GM18511 (cell line): ENCODE measurements at regions not wholly inside any gene's neighbourhood (a gene's known extent, or its start where the extent isn't known, plus 50 kb on each side); places are given as distances from the start of the nearest gene placed in this dataset.
"Not testable (repeated sequence)": the region's sequence is repeated elsewhere in the genome, so short reads cannot be mapped to it uniquely, and the experiment has no call there.

ENCODE experiments used
- ATAC-seq: cut with Tn5 transposase; IDR thresholded peaks from one replicate; pipeline ENCODE4 v1.9.1; 2021; ENCODE audit warnings: mild to moderate bottlenecking, moderate library complexity; ENCODE audit not compliant: unreplicated experiment

DNA sequence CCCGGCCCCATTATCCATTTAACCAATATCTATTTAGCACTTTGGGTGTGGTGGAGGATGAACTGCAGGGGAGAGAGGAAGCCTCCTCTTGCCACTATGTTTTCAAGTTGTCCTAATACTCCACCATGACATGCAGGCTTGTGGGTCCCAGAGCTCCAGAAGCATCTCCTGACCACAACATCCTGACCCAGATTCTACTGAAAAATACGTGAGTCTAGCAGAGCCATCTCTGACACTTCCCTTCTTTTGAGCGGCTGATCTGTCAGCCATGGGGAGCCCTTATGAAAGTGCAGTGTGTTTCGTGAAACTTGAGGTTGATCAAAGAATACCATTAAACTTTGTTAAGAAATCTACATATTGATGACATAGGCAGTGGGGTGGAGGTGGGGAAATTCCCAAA is 126.6 kb downstream of the UNC93B1 start:
- not testable (repeated sequence) for ATAC-seq

DNA sequence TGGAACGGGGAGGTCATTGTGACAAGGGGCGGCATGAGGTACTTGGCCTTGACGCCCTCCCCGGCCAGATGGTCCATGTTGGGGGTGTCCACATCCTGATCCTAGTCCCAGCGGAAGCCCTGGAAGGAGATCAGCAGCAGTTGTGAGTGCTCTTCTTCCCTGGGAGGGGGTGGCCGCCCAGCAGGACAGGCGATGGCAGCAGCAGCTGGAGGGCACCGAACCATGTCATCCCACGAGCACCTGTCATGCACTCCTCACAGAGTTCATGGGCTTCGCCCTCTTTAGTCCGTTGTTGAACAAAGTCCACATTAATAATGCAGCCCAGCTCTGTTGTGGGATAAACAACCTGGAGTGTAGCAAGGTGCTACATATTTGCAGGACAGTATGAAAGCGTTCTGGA is 130.7 kb downstream of the UNC93B1 start:
- not testable (repeated sequence) for ATAC-seq

DNA sequence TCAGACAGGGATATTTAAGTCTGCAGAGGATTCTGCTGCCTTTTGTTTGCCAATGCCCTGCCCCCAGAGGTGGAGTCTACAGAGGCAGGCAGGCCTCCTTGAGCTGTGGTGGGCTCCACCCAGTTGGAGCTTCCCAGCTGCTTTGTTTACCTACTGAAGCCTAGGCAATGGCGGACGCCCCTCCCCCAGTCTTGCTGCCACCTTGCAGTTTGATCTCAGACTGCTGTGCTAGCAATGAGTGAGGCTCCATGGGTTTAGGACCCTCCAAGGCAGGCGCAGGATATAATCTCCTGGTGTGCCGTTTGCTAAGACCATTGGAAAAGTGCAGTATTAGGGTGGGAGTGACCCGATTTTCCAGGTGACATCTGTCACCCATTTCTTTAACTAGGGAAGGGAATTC is 132.7 kb downstream of the UNC93B1 start:
- not testable (repeated sequence) for ATAC-seq

DNA sequence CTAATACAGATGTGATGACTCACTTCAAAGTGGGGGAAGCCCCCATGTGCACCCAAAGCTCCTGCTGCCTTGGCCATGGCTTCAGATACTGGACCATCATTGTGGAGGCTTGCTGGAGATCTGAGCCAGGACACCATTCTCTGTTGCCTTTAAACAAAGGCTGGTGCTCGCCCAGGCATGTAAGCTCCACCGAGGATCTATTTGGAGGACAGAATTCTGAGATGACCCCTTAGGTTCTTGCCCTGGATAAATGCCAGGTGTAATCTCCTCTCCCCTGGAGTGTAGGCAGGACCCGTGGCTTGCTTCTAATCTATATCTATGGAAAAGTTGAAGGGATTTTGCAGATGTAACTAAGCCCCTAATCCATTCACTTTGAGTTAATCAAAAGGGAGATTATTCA is 141.0 kb downstream of the UNC93B1 start:
- not testable (repeated sequence) for ATAC-seq

DNA sequence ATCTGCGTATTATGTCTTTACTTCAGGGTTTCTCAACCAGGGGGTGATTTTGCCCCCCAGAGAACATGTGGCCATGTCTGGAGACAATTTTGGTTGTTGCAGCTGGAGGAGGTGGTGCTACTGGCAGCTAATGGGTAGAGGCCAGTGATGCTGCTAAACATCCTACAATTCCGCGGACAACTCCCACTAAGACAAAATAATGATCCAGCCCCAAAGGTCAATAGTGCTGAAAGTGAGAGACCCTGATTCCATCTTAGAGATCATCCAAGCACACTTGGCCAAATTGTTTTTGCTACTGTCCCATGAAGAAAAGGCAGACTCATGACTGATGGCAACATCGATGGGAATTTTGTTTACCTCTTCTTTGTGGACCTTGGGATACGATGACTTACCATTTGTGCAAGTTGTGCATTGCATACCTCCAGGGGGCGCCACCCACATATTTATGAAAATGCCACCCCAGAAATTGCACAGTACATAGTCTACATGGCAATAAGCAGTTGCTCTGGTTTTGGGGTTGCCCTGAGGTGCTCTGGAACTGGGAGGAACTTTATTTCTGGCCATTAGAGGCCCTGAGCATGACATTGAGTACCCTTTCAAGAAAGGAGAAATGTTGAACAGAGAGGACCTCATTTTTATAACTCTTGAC is 144.3 kb downstream of the UNC93B1 start:
- not testable (repeated sequence) for ATAC-seq

DNA sequence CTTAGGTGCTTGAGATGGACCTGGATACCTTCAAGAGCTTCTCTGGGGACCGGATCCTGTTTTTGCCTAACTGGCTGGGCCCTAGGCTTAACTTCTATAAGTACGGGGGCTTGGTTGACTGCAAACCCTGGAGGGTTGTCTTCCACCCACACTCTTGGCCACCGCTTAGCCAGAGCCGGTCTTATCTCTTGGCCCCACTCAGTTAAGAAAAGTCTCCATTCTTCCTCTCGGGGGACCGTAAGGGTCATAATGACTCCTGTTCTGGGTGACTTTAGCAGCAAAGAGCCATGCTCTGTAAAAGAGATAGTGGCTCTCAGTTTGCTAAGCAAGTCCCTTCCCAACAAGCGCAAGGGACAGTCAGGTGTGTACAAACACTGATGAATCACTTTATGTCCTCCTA is 153.2 kb downstream of the UNC93B1 start:
- ATAC-seq = not testable (repeated sequence)

DNA sequence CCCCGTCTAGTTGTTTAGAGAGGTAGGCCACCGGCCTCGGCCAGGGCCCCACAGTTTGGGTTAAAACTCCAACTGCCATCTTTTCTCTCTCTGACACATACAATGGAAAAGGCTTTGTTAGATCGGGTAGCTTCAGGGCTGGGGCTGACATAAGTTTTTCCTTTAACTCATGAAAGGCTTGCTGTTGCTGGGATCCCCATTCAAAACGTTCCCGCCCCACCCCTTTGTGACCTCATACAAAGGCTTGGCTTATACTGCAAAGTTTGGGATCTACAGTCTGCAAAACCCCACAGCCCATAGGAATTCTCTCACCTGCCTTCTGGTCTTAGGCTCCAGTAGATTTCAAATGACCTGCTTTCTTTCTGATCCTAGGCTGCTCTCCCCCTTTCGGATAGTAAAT is 154.1 kb downstream of the UNC93B1 start:
- not testable (repeated sequence) for ATAC-seq

DNA sequence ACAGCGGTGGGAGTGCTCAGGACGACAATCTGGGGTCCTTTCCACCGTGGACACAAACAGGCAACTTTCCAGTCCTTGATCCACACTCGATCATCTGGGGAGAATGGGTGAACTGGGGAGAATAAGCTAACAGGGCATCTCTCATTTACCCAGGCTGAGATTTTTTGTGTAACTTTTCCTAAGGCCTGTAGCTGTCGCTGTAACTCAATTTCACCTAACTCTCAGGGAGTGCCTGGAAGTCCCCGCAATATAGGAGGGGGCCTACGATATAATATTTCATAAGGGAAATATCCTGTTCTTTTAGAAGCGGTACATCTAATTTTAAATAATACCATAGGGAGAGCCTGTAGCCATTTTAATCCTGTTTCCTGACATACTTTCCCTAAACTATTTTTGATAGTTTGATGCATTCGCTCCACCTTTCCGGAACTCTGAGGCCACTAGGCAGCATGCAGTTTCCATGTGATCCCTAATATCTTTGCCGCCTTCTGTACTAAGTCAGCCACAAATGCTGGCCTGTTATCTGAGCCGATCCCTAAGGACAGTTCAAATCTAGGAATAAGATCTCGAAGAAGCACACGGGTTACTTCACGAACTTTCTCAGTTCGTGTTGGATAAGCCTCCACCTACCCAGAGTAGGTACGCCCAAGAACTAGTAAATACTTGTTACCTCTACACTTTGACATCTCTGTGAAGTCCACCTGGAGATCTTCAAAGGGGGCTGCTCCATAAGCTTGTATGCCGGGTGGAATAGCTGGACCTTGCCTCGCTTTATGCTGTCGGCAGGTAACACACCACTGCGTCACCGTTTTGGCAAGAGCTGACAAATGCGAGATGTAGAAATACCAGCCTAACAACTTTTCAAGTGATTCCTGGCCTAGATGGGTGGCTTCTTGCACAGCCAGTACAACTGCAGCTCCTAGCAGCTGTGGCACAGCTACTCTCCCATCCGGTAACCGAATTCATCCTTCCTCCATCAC is 155.7 kb downstream of the UNC93B1 start:
- not testable (repeated sequence) for ATAC-seq

DNA sequence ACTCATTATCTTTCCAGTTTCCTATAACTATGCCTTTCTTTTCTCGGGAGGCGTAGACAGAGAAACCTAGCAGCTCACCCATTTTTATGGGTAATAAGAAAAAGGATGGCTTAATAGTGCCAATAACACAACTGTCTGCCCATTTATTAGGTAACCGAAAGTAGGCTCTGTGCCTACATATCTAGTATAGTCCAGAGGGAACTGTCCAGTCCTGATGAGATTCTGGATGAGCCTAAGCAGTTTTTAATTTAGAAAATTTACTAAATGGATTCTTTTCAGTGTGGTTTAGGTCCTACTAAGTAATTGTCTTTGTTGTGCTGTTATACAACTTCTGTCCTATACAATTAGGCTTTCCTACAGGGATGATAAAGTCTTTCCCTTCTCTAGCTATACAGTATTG is 157.6 kb downstream of the UNC93B1 start:
- ATAC-seq = not testable (repeated sequence)

DNA sequence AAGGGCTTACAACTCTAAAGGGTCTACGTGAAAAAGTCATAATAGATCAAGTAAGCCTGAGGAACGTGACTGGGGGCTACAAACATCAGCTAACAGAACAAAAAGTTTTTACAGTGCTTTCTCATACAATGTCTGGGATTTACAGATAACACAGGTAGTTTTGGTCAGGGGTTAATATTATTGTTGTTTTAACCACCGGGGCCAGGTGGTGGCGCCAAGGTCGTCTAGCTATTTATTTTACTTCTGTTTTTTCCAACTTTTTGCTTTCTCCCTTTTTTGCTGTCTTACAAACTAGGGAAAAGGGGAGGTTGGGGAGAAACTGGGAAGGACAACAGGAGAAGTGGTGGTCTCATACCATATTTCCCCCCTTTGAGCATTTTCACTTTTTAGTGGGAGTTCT is 158.6 kb downstream of the UNC93B1 start:
- ATAC-seq = not testable (repeated sequence)

DNA sequence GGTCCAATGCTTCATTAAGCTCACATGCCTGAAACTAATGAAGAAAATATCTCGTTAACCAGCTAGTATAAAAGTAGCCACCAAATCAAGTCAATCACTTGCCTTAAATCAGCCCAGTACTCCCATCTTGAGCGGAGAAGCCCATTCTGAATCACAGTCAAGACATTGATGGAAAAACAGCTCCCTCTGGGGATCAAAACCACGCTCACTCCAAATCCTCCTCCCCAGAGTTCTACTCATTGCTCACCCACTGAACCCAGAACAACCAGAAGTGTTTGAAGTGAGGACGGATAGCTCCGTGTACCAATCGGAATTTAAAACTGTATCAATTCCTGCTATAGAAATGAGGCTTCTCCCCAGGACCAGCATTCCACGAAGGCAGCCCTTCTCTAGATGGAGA is 163.3 kb downstream of the UNC93B1 start:
- not testable (repeated sequence) for ATAC-seq

DNA sequence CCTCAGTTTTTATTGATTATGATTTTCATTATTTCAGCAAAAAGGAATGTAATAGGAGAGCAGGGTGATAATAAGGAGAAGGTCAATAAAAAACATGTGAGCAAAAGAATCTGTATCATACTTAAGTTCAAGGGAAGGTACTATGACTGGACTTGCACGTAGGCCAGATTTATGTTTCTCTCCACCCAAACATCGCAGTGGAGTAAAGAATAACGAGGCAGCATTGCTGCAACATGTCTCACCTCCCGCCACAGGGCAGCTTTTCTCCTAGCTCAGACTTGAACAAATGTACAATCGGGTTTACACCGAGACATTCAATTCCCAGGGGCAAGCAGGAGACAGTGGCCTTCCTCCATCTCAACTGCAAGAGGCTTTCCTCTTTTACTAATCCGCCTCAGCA is 155.7 kb upstream of the ALDH3B2 start:
- ATAC-seq = not testable (repeated sequence)

DNA sequence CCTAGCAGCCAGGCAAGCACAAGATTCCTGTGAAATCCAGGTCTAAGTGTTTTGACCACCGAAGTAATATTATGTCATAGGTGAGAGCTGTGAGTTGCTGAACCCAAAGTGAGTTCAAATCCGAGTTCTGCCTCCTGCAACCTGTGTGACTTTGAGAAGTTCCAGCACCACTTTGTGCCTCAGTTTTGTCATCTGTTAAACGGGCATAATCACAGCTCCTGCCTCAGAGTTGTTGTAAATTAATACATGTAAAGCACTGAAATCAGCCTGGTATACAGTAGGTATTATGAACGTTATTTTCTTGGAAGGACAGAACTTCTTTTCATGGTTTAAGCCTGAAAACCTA is 152.5 kb upstream of the ALDH3B2 start:
- ATAC-seq = not testable (repeated sequence)

DNA sequence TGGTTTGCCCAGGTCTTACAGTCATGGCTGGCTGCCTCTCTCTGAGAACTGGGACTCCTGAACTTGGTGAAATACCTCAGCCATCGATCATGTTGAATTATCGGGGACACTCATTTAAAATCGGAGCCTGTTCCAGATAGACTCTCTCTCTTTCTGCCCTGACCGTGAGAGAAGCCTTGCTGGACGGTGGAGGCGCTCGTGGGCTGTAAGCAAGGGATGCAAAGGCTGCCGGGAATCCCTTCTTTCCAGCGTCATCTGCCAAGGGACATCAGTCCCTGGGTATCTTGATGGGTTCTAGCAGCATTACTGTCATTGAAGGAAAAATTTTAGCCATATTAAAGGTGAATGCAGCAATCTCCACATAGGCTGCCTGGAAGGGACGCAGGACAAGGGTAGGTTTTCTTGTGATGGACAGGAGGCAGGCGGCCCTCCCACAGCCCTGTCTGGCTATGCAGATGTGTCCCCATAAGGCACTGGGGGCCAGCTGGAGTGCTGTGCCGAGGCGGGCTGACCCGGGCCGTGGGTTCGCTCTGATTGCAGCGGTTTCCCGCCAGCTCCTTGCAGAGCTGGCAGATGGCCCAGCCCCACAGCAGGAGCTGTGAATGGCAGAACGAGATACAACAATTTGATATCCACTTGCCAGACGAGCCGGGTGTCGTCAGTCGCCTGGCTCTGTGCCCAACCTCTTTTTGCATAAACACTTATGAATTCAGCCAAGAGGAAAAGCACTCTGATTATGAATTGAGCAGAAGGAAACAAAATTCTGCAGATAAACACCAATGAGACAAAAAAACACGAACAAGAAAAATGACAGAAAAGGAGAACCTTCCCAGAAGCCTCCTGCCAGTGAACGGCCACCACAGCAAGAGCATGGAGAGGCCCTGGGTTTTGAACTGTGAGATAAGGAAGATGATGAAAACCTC is 151.9 kb upstream of the ALDH3B2 start:
- not testable (repeated sequence) for ATAC-seq

DNA sequence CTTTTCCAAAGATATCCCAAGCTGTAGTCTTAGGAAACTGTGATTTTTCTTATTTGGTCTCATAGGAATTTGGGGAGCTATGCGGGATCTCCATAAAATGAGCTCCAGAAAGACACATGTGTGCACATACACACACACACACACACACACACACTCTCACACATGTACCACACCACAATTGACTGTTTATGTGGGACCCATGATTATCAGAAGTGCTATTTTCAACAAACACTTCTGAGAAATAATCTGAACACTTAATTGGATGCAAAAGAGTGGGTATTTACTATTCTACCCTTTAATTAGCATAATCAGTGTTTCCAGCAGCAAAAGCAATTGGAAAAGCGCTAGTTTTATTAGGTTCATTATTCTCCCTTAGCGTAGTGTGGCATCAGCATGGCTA is 150.4 kb upstream of the ALDH3B2 start:
- not testable (repeated sequence) for ATAC-seq

DNA sequence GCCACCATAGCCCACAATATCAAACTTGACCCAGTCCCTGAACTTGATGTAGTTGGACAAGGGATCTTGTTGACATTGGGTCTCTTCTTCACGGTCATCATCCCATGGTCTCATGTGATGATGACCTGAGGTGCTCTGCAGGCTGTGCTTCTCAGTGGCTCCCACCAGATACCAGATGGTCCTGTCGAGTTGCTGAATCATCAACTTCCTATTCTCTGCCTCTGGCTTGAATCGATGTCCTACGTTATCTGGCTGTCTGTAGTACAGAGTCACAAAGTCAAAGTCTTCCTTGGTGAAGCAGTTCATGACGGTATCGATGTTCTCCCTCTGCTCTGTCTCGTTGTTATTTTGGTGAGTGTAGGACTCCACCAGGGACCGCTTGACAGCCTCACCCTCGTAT is 145.7 kb upstream of the ALDH3B2 start:
- no peak for ATAC-seq

DNA sequence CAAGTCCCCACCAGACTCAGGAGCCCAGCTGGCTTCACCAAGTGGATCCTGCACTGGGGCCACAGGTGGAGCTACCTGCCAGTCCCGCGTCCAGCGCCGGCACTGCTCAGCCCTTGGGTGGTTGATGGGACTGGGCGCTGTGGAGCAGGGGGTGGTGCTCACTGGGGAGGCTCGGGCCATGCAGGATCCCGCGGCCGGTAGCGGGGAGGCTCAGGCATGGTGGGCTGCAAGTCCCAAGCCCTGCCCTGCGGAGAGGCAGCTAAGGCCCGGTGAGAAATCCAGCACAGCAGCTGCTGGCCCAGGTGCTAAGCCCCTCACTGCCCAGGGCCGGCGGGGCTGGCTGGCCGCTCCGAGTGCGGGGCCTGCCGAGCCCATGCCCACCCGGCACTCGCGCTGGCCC is 143.1 kb upstream of the ALDH3B2 start:
- not testable (repeated sequence) for ATAC-seq

DNA sequence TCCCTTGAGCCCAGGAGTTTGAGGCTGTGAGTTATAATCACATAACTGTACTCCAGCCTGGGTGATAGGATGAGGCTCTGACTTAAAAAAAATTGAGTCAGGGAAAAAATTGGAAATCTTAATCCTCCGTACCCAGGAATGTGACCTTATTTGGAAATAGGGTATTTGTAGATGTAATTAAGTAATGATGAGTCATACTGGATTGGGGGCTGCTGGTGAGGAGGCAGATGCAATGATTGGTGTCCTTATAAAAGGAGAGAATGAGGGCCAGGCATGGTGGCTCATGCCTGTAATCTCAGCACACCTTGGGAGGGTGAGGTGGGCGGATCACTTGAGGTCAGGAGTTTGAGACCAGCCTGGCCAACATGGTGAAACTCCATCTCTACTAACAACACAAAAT is 134.9 kb upstream of the ALDH3B2 start:
- not testable (repeated sequence) for ATAC-seq

DNA sequence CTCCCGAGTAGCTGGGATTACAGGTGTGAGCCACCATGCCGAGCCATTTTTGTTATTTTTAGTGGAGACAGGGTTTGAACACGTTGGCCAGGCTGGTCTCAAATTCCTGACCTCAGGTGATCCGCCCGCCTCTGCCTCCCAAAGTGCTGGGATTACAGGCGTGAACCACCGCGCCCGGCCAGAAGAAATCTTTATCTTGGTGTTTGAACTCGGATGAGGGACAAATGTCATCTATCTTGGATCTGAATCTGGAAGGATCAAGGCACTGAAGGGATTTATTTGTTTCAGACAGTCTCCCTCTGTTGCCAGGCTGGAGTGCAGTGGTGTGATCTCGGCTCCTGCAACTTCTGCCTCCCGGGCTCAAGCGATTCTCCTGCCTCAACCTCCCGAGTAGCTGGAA is 133.5 kb upstream of the ALDH3B2 start:
- not testable (repeated sequence) for ATAC-seq

DNA sequence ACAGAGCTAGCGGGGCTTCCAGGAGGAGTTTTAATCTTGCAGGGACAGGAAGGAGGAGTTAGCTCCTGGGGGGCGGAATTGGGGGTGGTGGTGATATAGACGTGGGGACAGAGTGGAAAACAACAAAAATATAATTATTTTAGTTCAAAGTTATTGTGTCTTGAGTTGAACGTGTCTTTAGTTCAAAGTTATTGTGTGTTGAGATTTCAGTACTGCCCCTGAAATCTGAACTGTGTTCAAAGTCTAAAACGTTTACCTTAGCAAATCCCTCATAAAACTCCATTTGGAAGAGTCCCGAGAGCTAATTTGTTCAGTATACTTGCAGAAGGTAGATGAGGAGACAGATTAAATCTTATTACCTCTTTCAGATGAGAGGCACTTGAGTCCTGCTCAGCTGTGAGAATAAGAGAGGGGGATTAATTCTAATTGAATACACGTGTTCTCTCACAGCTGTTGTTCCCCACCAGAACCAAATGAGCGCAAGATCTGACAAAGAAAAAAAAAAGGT is 132.4 kb upstream of the ALDH3B2 start:
- not testable (repeated sequence) for ATAC-seq

DNA sequence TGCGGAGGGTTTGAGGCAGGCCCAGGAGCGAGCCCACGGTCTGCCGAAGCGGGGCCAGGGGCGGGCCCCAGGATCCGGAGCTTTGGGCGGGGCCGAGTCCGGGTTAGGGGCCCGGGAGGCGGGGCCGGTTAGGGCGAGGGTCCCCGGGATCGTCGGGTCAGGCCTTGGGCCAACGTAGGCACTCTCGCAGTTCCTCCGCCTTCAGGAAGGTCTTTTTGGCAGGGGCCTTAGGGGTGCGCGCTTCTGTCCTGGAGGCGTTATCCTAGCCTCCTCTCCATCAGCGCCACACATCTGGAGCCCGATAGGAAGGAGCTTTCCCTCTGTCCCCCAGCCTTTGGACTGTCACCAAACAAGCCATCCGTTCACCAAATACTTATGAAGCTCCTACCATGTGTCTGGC is 131.8 kb upstream of the ALDH3B2 start:
- not testable (repeated sequence) for ATAC-seq
